ENCODE measurements at regions not wholly inside any gene's neighbourhood (a gene's known extent, or its start where the extent isn't known, plus 50 kb on each side); places are given as distances from the start of the nearest gene placed in this dataset.

GRCh38 chr21:25370311-25370744, 237.0 kb downstream of the MRPL39 start:
- TF ChIP-seq GATA3 (IDR thresholded peaks at IDR 0.05; ENCODE audit: low read depth, low read length) (no peak), GATA2 (IDR thresholded peaks at IDR 0.05; ENCODE audit: low read depth, low read length) (no peak)
